GM18861 (cell line): ENCODE measurements at regions not wholly inside any gene's neighbourhood (a gene's known extent, or its start where the extent isn't known, plus 50 kb on each side); places are given as distances from the start of the nearest gene placed in this dataset.

ENCODE experiments used
- ATAC-seq: cut with Tn5 transposase; IDR thresholded peaks from one replicate; pipeline ENCODE4 v1.9.1; 2021; ENCODE audit not compliant: unreplicated experiment

DNA sequence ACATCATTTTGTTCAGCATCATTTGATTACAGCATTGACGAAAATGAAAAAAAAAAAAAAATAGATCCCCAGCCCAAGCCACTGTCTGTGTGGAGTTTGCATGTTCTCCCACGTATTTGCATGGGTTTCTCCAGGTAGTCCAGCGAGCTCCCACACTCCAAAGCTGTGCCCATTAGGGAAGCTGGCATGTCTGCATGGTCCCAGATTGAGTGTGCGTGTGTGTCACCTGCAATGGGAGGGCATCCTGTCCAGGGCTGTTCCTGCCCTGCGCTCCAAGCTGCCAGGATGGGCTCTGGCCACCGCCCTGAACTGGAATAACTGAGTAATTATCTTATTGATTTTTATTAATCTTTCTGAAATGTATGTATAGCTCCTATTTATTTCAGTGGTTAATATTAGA lies 88.6 kb downstream of the KLF12 start:
- ATAC-seq, result no peak

DNA sequence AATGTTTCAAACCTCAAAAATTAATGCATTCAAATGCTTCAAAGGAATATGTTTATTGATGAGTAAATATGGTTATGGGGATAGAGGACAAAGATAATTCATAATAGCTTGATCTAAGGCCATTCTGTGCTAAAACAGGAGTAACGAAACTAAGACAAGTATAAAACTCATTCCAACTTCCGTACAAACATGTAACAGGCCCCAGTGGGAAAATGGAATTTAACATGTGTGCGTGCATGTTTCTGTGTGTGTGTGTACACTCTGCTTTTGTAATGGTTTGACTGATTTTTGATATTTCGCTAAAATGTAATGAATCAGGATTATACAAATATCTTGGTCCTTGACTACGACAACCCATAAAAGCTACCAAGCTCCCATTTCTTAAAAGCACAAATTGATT lies 91.0 kb downstream of the KLF12 start:
- no peak for ATAC-seq

DNA sequence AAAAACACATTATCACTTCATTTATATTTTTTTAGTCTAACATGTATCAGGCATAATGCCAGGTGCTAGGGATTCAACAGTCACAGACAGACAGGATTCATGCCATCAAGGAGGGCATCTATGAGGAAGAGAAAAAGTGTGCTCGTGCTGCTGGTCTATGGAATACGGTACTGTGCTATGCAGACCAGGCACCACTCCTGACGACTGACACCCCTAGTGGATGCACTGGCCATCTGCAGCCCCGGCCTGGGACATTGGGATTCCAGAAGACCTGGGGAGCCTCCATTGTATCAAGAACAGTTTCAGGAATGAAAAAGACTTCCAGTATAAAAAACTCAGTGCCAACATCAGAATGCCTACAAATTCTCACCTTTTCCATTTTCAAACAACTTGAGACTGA lies 94.0 kb downstream of the KLF12 start:
- ATAC-seq, result peak; percentile 89

DNA sequence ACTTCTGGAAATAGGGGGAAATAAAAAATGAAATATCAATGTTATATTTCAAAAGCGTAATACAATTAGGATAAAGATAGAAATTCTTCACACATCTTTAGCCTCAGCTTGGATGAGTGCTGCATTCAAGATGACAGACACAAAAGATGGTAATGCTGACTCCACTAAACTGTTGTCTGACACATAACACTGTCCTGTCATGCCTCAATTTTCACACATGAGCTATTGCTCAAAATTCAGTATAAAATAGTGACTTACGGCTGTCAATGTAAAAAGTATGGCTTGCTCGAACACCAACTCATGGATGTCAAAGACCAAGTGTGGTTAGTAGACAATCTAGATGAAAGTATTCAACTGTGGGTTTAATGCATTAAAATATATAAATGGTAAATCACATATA lies 94.5 kb downstream of the KLF12 start:
- ATAC-seq, result no peak

DNA sequence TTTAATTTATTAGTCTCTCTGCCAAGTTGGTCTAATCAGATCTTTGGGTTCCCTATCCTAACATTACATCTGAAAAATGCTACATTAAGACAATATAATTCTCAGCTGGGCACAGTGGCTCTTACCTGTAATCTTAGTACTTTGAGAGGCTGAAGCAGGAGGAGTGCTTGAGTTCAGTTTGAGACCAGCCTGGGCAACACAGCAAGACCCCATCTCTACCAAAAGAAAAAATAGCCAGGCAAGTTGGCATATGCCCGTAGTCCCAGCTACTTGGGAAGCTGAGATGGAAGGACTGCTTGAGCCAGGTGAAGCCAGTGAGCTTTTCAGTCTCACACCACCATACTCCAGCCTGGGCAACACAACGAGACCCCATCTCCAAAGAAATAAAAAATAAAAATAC lies 95.0 kb downstream of the KLF12 start:
- no peak for ATAC-seq

DNA sequence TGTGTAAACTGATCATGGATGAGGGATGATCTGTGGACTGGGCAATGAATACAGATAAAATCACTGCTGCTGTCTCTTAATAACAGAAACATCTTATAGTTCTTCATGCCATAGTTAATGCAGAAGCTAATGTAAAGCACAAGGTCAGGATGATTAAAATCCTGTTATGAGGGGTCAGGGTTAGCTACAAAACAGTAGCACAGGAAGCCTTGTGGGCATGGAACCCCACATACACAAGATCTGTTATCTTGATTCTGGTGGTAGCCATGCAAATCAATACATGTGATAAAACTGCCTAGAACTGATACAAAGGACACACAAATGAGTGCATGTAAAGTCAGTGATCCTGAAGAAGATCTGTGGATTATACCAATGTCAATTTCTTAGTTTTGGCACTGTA lies 96.4 kb downstream of the KLF12 start:
- ATAC-seq, result no peak

DNA sequence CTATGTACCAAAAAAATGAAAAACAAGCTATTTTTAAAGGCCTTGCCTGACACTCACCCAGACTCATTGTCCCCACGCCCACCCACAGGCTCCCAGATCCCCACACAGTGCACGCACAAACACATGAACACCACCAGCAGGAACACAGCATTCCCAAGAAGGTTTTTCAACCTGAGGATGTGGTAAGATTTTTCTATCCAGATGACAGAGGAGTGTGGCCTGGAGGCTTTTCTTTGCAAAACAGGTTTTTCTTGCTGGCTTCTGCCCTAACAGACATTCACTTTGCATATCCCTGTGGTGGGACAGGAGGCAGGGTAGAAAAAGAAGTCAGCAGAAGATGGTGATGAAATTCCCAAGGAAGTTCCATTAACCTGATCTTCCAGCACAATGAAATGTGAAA lies 97.8 kb downstream of the KLF12 start:
- ATAC-seq, result no peak

DNA sequence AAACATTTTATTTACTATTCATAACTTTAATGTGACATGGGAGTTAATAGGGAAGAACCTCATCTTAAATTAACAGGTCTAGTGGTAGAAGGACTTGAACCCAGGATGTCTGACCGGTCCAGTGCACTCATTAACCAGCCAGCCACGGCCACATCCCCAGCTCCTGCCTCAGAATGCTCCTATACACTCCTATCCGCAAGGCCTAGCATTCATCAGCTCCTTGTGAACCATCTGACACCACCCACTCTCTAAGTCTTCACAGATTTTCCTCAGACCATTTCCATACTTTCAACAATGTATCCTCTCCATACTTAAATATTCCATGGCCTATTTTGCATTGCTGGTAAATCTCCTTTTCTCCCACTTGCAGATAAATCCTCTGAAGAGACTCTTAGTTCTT lies 98.3 kb downstream of the KLF12 start:
- ATAC-seq, result no peak

DNA sequence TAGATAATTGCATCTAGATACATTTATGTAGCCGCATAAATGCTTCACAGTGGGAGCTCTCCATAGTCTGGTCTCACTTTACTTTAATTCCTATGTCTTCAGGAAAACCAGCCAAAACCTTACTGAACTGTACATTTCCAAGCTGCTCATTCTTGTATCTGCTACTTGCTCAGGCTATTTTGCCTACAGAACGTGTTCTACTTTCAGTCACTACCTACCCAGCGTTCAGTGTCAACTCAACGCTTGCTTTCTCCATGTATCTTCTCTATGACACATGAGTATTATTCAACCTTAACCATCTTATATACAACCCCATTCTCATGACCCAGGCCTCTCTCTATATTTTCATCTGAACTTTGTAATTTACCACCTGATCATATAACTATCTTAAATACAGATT lies 101.9 kb downstream of the KLF12 start:
- ATAC-seq, result no peak

DNA sequence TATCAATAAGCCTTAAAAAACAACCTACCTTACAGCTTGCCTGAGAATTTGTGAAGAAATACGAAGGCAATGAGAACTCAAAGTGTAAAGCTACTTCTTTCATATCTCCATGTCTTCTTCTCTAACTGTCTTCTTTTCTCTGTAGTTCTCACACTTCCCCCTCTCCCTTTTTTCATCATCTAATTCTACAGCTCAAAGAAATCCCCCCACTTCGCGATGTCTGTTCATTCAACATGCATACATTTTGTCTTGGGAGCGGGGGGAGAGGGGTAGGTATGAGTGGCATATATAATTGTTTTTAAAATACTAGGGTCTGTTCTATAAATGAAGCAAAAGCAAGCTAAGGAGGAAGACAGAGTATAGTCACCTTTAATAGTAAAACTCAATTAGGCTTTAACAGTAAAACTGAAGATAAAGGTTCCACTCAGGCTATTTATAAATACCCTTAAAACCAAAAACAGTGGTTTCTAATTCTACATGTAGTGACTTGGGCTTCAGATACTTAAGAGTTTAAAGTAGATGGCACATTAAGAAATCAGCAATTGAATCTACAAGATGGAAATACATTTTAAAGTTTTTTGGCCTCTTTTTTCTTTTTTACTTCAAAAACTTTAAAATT lies 106.9 kb downstream of the KLF12 start:
- peak; percentile 48 for ATAC-seq

DNA sequence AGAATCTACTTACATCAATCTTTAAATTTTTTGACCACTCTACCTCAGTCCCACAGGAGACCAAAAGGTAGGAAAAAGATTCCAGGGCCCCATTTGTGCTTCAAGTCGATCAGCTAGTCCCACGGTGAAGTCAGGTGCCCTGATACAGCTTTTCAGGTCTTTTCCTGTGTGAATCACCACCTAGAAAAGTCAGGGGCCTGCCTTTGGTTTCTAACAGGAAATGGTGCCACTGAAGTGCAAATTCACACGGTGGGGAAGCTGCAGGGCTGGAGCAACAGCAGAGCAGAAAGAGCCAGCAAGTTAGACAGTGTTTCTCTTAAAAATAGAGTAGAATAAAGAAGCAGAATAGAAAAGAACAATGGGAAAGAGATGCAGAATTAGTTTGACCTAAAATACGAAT lies 107.5 kb downstream of the KLF12 start:
- peak; percentile 66 for ATAC-seq

DNA sequence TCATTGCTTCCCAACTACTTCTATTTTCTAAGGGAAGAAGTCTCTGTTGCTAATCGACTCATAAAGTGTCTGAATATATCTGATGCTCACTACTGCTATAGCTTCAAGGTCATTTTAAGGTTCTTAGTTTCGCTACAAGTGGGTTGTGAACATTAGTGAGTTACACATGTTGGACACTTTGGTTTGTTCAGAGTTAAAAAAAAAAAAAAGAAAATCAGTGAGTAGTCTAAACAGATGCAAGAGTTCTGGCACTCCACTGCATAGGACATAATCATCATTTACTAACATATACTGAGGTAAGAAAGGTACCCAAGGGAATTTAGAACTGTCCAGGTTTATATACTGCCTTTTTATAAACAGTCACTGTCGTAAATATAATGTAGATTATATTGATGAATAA lies 108.8 kb downstream of the KLF12 start:
- ATAC-seq, result peak; percentile 35

DNA sequence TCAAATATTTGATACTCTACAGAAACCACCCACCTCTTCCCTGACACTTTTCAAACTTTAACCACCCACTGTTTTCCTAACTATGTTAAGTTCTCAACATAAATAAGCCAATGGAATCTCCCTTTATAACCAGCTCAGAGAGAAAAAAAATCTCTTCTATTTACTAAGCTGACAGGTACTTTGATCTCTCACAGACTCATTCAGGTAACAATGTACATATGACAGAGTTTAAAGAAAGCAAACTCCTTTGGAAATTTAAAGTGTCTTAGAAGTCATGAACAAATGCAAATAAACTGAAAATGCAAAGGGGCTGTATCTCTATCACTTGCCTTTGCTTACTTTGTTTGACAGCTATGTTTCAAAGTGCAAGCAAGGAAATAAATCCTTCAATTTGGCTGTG lies 109.3 kb downstream of the KLF12 start:
- no peak for ATAC-seq

DNA sequence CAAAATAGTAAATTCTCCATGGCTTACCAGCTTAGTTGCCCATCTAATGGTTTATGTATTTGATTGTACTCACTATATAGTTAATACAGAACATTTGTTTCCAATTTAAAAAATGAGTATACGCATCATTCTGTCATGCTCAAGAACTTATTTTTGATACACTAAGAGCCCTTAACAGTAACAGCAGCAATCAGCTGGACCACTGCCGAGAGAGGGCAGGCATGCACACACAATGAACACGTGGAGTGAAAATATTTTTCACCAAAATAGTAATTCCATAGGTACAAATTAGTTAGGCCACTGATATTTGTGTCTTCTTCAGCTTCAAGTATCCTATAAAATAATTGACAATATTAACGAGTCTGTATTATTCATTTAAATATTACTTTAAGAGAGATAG lies 109.9 kb downstream of the KLF12 start:
- no peak for ATAC-seq

DNA sequence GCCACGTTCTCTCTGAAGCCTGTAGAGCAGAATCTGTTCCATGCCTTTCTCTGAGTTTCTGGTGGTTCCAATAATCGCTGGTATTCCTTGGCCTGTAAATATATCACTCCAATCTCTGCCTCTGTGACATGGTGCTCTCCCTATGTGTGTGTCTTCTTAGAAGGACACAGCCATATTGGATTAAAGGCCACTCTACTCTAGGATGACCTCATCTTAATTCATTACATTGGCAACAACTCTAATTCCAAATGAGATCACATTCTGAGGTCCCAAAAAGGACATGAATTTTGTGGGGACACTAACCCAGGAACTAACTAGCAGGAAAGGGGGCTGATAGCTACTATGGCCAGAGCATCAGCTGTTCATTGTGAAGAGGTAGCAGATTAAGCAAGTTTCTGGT lies 110.7 kb downstream of the KLF12 start:
- ATAC-seq, result no peak

DNA sequence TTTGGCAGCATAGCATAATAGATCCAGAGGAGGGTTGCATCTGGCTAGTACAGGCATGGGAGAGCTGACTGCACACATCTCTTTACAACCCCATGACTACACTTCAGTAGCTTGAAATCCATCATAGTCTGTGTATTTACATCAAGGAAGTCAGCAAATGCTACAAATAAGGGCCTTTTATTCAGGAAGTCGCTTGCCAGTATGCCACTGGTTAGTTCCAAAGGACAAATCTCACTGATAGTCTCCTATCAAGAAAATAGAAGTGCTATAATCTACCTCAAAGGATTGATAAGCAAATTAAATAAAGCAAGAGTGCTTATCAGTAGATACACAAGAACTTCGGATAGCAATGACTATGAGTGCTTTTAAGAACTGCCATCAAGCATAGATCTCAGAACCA lies 112.7 kb downstream of the KLF12 start:
- ATAC-seq, result no peak

DNA sequence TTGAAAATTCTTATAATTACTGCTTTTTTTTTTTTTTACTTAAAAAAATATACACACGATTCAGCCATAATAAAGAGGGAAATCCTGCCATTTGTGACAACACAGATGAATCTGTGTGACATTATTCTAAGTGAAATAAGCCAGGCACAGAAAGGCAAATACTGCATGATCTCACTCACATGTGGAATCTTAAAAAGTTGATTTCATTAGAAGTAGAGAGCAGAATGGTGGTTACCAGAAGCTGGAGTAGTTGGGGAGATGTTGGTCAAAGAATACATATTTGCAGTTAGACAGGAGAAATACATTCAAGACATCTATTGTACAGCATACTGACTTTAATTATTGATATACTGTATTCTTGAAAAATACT lies 116.2 kb downstream of the KLF12 start:
- ATAC-seq, result no peak

DNA sequence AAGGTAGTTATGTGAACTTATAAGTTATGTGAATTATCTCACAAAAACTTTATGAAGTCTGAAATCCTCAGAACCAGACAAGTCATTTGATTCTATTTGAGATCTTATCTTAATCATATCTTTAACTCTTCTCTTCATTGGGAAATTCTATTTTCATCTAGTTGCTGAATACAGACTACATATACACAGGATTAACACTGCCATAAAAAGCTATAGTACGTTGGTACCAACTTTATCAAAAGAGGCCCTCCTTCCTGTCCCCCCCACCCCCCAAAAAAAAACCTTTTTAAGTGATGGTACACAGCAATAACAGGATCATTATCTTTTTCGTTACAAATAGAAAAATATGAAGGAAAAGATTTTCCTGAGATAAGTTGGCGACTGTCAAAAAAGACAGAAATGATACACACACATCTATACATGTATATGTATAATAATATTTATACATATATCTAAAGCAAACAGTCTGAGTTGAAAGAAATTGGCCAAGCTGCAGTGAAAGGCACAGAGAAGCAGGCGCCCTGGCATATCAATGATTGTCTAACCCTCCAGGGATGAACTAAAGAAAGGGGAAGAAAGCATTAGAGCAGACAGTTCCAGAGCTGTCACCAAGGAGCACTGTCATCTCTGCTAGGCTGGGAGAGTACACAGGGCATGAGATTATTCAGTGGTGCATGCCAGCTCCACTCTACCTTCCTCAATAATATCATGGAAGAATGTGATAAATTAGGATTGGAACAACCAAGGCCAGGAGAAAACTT lies 116.7 kb downstream of the KLF12 start:
- ATAC-seq, result peak; percentile 94

DNA sequence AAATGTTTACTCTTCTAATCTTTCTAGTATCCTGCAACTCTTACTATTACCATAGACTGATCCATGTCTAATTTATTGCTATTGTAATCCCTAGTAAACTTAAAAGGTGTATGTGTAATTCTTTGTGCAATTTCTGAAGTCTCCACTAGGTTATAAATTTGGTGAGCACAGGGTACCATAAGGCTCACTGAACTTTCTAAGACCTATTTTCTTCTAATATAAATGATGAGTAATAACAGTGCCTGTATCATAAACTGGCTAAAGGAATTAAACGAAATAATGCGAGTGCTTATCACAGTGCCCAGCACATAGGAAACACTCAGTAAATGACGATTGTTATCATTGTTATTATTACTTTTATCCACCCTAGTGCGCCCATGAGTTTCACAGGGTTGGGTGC lies 119.1 kb downstream of the KLF12 start:
- ATAC-seq, result no peak

DNA sequence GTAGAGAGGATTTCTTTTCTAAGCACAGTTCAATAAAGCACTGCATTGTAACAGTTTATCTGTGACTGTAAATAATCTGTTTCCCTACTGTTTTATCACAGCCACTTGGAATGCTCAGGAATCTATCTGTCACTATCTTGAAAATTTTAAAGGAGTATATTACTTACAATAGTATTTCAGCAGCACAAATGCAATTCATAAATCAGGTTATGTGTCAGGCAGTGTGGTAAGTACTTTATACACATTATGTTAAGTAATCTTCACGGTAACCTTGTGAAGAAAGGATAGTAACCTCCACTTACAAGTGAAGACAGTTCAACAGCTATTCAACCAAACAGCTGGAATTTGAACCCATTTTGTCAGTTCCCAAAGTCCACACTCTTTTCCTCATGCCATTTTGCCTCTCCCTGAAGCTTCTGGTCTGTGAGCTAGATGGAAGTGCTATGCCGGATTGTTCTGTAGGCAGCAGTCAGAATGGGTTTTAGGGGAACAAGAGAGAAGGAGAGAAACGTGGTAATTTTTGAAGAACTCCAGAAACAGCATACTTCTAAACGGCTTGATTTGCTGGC lies 125.0 kb downstream of the KLF12 start:
- ATAC-seq, result no peak

DNA sequence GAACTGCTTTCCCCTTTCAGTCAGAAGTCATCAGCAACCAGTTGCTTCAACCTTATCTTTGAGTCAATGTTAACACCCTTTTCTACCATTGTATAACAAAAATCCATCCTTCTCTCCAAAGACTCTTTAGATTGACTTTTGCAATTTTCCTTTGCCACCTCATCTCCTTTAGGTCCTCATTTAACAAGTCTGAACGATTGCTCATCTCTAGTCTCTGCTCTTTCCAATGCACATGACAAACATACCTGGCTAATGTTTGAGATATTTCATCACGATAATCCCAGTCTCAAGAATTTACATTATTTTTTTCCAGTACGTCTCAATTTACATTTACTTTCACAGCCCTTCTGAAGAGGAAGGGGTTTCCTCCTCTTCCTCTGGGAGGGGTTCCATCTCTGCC lies 127.5 kb downstream of the KLF12 start:
- ATAC-seq, result no peak

DNA sequence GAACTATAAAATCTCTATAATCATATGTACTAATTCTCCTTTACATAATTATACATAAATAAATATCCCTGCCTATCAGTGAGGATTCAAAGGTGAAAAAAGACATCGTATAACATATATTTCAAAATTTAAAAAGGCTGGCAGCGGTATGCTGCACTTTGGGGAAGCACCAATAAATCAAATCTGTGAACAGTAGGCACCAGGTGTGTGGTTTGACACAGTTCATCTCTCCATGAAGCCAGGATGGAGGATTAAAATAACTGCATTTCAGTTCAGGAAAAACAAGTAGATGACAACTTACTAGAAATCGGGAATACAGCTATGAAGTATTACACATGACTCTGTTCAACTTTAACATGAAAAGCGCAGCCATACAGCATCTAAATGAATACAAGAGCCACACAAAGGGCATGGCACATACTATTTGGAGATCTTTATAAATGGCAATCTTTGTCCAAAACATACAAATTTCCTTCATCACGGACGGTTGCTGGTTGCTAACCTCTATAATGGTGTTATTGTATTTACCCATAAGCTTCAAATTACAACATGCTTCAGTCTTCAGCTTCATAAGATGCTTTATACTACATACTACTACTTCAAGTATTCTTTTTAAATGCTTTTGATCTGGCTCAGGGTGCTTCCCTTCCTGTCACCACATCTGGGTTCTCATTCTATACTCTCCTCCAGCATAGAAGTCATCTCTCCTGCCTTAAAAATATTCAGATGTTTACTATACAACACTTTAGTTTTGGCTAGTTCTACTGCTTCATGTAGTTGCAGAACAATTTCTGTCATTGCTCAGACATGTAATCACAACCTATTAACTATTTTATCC lies 128.7 kb downstream of the KLF12 start:
- no peak for ATAC-seq
